22Rv1 (cell line): ENCODE measurements at regions not wholly inside any gene's neighbourhood (a gene's known extent, or its start where the extent isn't known, plus 50 kb on each side); places are given as distances from the start of the nearest gene placed in this dataset.

Experiments used
- H3K27ac ChIP-seq: fragments of 450-650 bp; 2 replicates; pipeline ENCODE4 v1.5.1; 2017
- ZFX ChIP-seq: fragments of 450-650 bp; IDR thresholded peaks from 2 replicates; pipeline ENCODE4 v1.6.1; 2017; ENCODE audit warnings: antibody characterized with exemption, borderline replicate concordance
- TF ChIP-seq, protein P1 (sequence below): fragments of 450-650 bp; IDR thresholded peaks from 2 replicates; pipeline ENCODE4 v1.5.1; 2017; ENCODE audit warnings: mild to moderate bottlenecking

DNA sequence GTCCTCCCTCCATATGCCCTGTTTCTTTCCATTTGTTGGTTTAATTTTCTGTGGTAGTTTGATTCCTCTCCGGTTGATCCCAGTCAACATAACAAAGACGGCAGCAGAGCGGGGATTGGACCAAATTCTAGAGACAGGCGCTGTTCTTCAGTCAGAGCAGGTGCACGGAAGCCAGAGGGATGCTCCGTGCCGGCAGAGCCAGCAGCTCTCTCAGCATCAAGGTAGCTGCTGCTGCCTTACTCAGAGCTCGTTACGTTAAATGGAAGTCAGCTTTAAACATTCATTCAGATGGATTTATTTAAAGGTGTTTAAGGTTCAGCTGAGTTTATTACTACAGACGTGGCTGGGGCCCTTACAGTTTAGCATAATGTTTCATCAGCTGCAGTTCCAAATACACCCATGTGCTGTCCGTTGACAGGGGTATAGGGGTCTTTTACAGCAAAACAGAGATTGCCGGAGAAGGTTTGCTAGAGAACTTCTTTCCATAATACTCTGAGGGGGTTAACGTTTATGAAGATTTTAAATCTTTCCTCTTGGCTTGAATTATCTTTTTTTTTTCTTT lies 497.2 kb upstream of the PIK3C3 start:
- no peak overlapping the region for H3K27ac ChIP-seq
- TF ChIP-seq, protein P1, sequence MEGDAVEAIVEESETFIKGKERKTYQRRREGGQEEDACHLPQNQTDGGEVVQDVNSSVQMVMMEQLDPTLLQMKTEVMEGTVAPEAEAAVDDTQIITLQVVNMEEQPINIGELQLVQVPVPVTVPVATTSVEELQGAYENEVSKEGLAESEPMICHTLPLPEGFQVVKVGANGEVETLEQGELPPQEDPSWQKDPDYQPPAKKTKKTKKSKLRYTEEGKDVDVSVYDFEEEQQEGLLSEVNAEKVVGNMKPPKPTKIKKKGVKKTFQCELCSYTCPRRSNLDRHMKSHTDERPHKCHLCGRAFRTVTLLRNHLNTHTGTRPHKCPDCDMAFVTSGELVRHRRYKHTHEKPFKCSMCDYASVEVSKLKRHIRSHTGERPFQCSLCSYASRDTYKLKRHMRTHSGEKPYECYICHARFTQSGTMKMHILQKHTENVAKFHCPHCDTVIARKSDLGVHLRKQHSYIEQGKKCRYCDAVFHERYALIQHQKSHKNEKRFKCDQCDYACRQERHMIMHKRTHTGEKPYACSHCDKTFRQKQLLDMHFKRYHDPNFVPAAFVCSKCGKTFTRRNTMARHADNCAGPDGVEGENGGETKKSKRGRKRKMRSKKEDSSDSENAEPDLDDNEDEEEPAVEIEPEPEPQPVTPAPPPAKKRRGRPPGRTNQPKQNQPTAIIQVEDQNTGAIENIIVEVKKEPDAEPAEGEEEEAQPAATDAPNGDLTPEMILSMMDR = no peak
- no peak for TF ChIP-seq ZFX

DNA sequence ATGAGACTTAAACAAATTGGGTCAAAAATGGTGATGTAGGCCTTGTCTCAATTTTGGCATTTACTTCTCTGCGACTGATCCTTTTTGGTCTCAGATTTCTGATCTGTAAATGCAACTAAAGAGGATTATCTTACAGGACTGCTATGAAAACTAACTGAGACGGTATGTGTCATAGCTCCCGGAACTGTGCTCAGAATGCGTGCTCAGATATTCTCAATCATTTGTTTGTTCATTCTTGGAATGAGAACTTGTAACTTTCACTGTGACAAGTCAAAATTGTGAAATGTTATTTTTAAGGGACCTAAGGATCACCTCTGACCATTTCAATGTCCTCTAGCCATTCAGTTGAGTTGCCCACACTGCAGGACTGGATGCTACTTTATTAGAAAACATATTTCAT lies 498.2 kb upstream of the PIK3C3 start:
- no peak for TF ChIP-seq ZFX
- TF ChIP-seq, protein P1 = no peak
- no peak overlapping the region for H3K27ac ChIP-seq

DNA sequence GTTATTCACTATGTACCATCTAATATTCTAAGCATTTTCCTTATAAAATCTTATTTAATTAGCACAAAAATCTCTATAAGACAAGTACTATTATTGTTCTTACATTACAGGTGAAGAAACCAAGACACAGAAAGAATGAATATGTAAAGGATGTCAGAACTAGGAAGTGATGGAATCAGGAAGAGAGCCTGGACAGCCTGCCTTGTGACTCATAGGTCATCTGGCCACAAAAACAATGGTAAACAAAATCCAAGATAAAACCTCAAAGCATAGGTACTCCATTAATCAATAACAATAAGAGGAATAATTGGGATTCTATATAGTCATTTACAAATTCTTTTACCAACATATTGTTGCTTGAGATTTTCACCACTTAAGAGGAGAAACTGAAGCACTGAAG lies 505.4 kb upstream of the PIK3C3 start:
- TF ChIP-seq, protein P1 = no peak
- TF ChIP-seq ZFX = no peak
- H3K27ac ChIP-seq = no peak overlapping the region

DNA sequence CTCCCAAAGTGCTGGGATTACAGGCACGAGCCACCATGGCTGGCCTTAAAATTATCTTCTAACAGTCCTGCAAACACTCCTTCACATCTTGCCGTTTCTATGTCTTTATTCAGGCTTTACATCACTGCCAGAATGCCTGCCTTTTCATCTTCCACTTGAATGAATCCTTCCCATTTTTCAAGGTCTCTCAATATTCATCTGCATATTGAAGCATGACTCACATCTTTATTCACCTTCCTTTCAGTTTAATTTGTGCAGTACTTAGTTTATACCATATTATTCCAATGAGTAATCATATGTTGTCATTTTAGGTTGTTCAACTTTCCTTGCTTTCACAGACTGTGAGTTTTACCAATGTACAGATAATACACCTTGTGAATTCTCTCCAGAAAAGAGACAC lies 510.1 kb upstream of the PIK3C3 start:
- H3K27ac ChIP-seq = no peak overlapping the region
- TF ChIP-seq ZFX = no peak
- TF ChIP-seq, protein P1 = no peak

DNA sequence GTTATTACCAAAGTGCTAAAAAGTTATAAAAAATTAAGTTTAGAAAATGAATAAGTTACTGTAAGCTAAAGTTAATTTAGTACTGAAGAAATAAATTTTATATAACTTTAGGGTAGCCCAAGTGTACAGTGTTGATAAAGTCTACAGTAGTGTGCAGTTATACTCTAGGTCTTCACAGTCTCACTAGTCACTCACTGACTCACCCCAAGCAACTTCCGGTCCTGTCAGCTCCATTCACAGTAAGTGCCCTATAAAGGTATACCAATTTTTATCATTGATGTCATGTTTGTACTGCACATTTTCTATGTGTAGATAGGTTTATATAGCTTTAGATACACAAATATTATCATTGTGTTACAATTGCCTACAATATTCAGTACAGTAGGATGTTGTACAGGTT lies 518.3 kb upstream of the PIK3C3 start:
- TF ChIP-seq, protein P1 = no peak
- TF ChIP-seq ZFX = no peak
- H3K27ac ChIP-seq = no peak overlapping the region

DNA sequence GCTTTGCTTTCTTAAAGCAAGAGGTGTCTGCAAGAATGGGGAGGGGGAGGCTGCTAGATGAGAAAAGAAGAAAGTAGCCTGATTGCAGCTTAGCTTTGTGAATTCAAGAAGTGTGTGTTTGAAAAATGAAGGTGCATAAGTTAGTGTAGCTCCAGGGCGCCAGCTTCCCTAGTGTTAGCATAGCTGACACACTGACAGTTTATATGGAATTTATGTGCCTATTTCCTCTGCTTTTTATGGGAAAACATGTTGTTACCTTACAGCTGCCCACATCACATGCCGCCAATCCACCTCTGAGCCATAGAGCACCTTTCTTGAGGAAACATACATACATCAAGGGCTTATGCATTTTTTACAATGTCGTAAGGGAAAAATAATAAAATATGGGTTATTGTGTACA lies 536.4 kb upstream of the PIK3C3 start:
- H3K27ac ChIP-seq = no peak overlapping the region
- no peak for TF ChIP-seq ZFX
- TF ChIP-seq, protein P1 = no peak

DNA sequence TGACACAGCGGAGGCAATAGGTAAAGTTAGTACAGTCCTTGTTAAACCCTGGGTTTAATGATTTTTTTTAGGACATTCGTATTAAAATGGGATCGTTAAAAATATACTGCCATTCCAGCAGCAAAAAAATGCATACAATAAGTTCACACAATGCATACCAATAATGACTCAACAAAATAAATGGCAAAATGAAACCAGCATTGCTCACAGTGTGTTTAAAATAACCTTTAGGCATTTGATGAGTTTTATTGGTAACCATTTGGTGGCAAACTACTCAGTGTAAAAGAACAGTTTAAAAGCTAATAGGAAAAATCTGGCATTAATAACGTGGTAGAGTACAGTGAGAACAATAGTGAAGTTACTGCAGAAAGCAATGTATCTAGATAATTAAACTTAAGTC lies 539.0 kb upstream of the PIK3C3 start:
- no peak for TF ChIP-seq ZFX
- TF ChIP-seq, protein P1 = no peak
- no peak overlapping the region for H3K27ac ChIP-seq
